SJCRH30 (cell line): ENCODE measurements at regions not wholly inside any gene's neighbourhood (a gene's known extent, or its start where the extent isn't known, plus 50 kb on each side); places are given as distances from the start of the nearest gene placed in this dataset.
"Not testable (repeated sequence)": the region's sequence is repeated elsewhere in the genome, so short reads cannot be mapped to it uniquely, and the experiment has no call there.

Source experiments
- DNase-seq, 2 experiments: peaks; one replicate each; pipeline ENCODE4 v3.0.0-alpha.2; 2015 to 2020
- H3K27ac ChIP-seq: fragments of 250-450 bp; sonication (Bioruptor Pico); 2 replicates; pipeline ENCODE4 v1.5.1; 2020; ENCODE audit warnings: mild to moderate bottlenecking, moderate library complexity
- H3K27me3 ChIP-seq: fragments of 250-450 bp; sonication (Bioruptor Pico); 2 replicates; pipeline ENCODE4 v1.5.1; 2020; ENCODE audit warnings: mild to moderate bottlenecking, moderate library complexity
- H3K36me3 ChIP-seq: fragments of 250-450 bp; sonication (Bioruptor Pico); 2 replicates; pipeline ENCODE4 v1.5.1; 2020; ENCODE audit warnings: mild to moderate bottlenecking, moderate library complexity
- H3K4me1 ChIP-seq: fragments of 250-450 bp; sonication (Bioruptor Pico); 2 replicates; pipeline ENCODE4 v1.5.1; 2020; ENCODE audit warnings: mild to moderate bottlenecking, moderate library complexity
- H3K4me3 ChIP-seq: fragments of 250-450 bp; sonication (Bioruptor Pico); 2 replicates; pipeline ENCODE4 v1.5.1; 2020; ENCODE audit warnings: mild to moderate bottlenecking, moderate library complexity
- H3K9me3 ChIP-seq: fragments of 250-450 bp; sonication (Bioruptor Pico); replicated peaks from 2 replicates; pipeline ENCODE4 v1.5.1; 2020; ENCODE audit warnings: mild to moderate bottlenecking, moderate library complexity

DNA sequence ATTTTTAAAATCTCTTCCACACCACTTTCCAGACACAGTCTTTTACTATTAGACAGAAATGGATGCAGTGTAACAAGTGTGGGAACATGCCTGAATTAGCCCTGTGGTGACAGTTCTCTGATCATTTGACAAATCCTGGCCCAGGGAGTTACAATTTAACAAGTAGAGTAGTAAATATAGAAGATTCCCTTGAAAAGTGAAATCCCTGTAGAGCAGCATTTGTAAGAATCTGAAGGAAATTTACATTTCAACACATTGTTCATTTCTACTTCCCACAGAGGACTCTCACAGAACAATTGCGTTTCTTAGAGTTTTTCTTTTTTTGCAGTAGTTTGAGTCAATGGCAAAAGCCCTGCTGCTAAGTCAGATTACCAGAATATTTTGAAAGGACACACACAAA, 458.3 kb upstream of the BRINP3 start:
- Histone ChIP-seq H3K4me3 (no peak overlapping the region), H3K4me1 (no peaks in the 10 kb centered on the region), H3K27ac (no peak overlapping the region), H3K9me3 (no peaks in the 10 kb centered on the region), H3K36me3 (no peaks in the 10 kb centered on the region), H3K27me3 (no peaks in the 10 kb centered on the region)
- no peak for DNase-seq

DNA sequence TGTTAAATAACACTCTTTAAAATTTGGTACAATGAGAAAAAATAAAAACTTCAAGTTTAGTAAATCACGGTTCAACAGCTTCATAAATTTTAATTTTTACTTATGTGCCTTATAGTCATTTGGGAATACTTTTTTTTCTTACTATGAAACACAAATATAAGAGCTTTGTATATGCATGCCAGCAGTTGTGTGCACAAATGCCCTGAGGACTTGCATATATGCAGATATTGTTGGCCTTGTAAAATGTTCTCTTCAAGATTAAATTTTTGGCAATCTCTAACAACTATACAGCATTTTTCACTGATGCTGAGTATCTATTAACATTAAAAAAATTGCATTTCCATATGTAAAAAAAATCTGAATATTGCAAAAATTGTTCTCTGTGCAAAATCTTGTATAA, 458.7 kb upstream of the BRINP3 start:
- Histone ChIP-seq H3K9me3 (no peaks in the 10 kb centered on the region), H3K4me3 (no peak overlapping the region), H3K4me1 (no peaks in the 10 kb centered on the region), H3K27ac (no peak overlapping the region), H3K36me3 (no peaks in the 10 kb centered on the region), H3K27me3 (no peaks in the 10 kb centered on the region)
- no peak for DNase-seq

DNA sequence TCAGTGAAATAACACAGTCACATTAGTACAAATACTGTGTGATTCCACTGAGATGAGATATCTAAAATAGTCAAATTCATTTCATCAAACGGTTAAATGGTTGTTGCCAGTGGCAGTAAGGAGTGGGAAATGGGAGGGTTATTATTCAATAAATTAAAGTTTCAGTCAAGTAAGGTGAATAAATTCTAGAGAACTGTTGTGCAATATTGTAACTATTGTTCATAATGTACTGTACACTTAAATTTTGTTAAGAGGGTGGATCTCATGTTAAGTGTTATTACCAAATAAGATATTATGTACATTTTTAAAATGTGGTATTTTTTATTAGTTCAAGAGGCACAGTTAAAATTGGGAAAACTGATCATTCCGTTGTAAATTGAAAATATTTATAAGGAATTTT, 463.3 kb upstream of the BRINP3 start:
- no peak for DNase-seq
- no peaks in the 10 kb centered on the region for H3K9me3 ChIP-seq
- no peaks in the 10 kb centered on the region for H3K4me1 ChIP-seq
- no peaks in the 10 kb centered on the region for H3K27me3 ChIP-seq
- H3K27ac ChIP-seq: no peak overlapping the region
- H3K4me3 ChIP-seq: no peak overlapping the region
- no peaks in the 10 kb centered on the region for H3K36me3 ChIP-seq

DNA sequence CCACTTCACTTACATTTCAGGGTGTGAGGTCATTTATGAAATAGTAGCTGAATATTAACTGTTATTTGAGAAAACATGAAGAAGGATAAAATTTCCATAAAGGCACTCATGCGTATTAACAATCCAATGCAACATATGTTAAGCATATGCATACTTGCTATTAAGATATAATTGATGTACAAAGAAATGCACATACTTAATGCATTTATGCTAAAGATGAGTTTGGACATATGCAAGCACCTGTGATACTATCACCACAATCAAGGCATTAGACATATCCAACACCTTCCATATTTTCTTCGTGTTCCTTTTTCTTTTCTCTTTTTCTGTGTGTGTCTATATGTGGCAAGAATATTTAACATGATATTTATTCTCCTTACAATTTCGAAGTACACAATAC, 464.8 kb upstream of the BRINP3 start:
- no peak for DNase-seq
- no peak overlapping the region for H3K4me3 ChIP-seq
- no peaks in the 10 kb centered on the region for H3K9me3 ChIP-seq
- no peaks in the 10 kb centered on the region for H3K36me3 ChIP-seq
- no peaks in the 10 kb centered on the region for H3K4me1 ChIP-seq
- no peak overlapping the region for H3K27ac ChIP-seq
- H3K27me3 ChIP-seq: no peaks in the 10 kb centered on the region

DNA sequence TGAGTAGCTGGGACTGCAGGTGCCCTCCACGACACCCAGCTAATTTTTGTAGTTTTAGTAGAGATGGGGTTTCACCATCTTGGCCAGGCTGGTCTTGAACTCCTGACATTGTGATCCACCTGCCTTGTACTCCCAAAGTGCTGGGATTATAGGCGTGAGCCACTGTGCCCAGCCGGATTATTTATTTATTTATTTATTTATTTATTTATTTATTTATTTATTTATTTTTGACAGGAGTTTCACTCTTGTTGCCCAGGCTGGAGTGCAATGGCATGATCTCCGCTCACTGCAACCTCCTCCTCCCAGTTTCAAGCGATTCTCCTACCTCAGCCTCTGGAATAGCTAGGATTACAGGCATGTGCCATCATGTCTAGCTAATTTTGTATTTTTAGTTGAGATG, 466.1 kb upstream of the BRINP3 start:
- not testable (repeated sequence) for H3K36me3 ChIP-seq, H3K27ac ChIP-seq, H3K9me3 ChIP-seq, H3K4me1 ChIP-seq, DNase-seq, H3K4me3 ChIP-seq, H3K27me3 ChIP-seq

DNA sequence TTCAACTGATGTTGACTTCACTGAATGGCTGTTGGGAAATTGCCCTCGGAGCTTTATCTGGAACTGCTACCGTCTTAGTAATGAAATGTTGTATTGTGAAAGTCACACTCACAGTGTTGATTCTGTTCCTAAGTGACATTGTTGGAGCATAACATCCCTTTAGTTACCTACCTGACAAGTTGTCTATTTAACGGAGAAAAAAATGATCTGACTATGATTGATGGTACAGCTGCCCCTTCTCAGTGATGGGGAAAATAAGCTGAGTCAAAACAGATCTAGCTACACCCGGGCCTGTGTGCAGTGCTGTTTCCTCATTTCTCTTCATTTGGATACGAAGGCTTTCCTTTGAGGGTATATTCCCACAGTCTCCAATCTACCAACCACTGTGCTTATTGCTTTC, 472.3 kb upstream of the BRINP3 start:
- Histone ChIP-seq H3K27ac (no peak overlapping the region), H3K36me3 (no peaks in the 10 kb centered on the region), H3K9me3 (no peaks in the 10 kb centered on the region), H3K4me1 (no peaks in the 10 kb centered on the region), H3K27me3 (no peaks in the 10 kb centered on the region), H3K4me3 (no peak overlapping the region)
- no peak for DNase-seq

DNA sequence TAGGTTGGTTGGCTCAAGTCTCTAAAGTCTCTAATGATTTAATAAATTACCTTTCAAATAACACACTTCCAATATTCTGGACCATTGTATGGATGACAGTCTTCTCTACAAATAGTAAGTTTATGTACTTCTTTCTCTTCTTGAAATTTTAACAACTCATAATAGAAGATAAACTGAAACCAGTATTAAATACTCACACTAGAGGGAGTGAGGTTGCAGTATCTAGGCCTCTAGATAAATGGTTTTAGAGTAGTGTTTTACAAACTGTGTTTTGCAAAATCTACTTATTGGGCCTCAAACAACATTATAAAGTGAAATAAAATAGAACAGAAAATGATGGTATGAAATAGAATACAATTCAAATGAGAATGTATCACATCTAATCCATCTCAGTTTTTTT, 479.9 kb upstream of the BRINP3 start:
- H3K36me3 ChIP-seq: no peaks in the 10 kb centered on the region
- DNase-seq: no peak
- H3K27me3 ChIP-seq: no peaks in the 10 kb centered on the region
- H3K4me3 ChIP-seq: no peak overlapping the region
- H3K4me1 ChIP-seq: no peaks in the 10 kb centered on the region
- no peaks in the 10 kb centered on the region for H3K9me3 ChIP-seq
- H3K27ac ChIP-seq: no peak overlapping the region

DNA sequence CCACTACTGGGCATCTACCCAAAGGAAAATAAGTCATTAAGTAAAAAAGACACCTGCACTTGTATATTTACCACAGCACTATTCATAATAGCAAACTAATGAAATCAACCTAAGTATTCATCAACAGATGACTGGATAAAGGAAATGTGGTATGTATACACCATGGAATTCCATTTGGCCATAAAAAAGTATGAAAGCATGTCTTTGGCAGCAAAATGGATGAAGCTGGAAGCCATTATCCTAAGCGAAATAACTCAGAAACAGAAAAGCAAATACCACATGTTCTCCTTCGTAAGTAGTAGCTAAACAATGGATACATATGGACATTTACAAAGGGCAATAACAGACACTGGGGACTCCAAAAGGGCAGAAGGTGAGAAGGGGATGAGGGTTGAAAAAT, 485.7 kb upstream of the BRINP3 start:
- Histone ChIP-seq H3K27me3 (no peaks in the 10 kb centered on the region), H3K36me3 (no peaks in the 10 kb centered on the region), H3K9me3 (no peaks in the 10 kb centered on the region), H3K4me1 (no peaks in the 10 kb centered on the region), H3K27ac (no peak overlapping the region), H3K4me3 (no peak overlapping the region)
- DNase-seq: no peak

DNA sequence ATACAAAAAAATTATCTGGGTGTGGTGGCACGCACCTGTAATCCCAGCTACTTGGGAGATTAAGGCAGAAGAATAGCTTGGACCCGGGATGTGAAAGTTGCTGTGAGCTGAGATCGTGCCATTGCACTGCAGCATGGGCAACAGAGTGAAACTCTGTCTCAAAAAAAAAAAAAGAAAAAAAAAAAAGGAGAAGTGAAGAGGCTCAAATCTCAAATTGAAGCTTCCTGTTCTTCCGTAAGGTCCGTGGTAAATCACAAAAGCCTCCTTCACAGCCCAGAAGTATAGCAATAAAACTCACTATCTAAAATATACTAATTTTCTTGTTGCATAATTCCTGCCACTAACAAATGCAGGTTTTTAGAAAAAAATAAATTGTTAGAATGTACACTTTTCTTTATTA, 498.2 kb upstream of the BRINP3 start:
- no peaks in the 10 kb centered on the region for H3K4me1 ChIP-seq
- H3K9me3 ChIP-seq: no peaks in the 10 kb centered on the region
- H3K27me3 ChIP-seq: no peaks in the 10 kb centered on the region
- H3K36me3 ChIP-seq: no peaks in the 10 kb centered on the region
- no peak overlapping the region for H3K4me3 ChIP-seq
- DNase-seq: no peak
- no peak overlapping the region for H3K27ac ChIP-seq

DNA sequence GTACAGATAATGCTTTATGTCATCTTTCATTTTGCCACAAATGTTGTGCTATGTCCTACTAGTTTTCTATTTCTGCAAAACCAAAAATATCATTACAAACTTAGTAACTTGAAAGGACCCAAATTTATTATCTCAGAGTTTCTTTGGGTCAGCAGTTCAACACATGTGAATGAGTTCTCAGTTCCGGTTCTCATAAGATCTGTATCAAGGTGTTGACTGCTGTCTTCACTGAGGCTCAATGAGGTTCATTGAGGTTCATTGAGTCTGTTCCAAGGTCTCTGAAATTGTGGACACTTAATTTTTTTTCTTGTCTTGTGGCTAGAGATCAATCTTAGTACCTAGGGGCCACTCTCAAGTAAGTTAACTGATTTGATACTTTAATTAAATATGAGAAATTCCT, 525.1 kb upstream of the BRINP3 start:
- no peaks in the 10 kb centered on the region for H3K27me3 ChIP-seq
- no peaks in the 10 kb centered on the region for H3K9me3 ChIP-seq
- no peak overlapping the region for H3K27ac ChIP-seq
- DNase-seq: no peak
- no peak overlapping the region for H3K4me3 ChIP-seq
- H3K36me3 ChIP-seq: no peaks in the 10 kb centered on the region
- no peaks in the 10 kb centered on the region for H3K4me1 ChIP-seq

DNA sequence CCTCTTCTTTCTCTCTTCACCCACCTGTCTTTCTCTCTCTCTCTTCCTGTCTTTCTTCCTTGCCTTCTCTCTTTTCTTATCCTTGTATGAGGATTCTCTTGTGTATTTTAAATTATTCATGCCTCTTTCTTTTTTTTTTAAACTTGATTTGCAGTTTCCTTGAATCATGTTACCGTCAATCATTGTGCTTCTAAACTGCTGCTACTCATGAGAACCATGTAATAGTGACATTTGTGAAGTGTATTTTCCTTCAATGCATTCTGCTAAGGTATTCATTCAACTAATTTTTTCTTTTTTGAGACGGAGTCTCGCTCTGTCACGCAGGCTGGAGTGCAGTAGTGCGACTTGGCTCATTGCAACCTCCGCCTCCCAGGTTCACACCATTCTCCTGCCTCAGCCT, 539.1 kb upstream of the BRINP3 start:
- Histone ChIP-seq H3K27me3 (no peaks in the 10 kb centered on the region), H3K9me3 (no peaks in the 10 kb centered on the region), H3K4me1 (peaks cover 8% of the 10 kb centered on the region), H3K27ac (no peak overlapping the region; the same call in 1 of the 2 replicates), H3K36me3 (no peaks in the 10 kb centered on the region), H3K4me3 (no peak overlapping the region)
- DNase-seq: peak in 1 of 2 experiments; percentile 1

DNA sequence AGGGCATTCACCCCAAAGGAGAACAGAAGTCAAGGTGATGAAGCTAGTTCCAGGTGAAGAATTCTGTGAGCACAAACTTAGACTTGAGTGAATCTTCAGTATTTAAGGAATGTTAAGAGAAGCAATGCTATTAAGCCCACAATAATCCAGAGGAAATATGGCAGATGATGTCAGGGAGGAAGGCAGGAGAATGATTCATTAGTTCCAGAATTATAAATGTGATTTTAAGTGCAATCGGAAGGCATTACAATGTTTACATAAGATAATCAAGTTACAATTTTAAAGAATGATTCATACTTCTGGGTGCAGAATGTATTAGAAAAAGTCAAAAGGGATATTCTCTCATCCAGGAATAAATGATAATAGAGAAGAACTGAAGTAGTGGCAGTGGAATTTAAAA, 545.2 kb upstream of the BRINP3 start:
- H3K27me3 ChIP-seq: no peaks in the 10 kb centered on the region
- no peak overlapping the region for H3K4me3 ChIP-seq
- no peaks in the 10 kb centered on the region for H3K36me3 ChIP-seq
- no peak overlapping the region for H3K27ac ChIP-seq
- peaks cover 16% of the 10 kb centered on the region for H3K4me1 ChIP-seq
- H3K9me3 ChIP-seq: no peaks in the 10 kb centered on the region
- peak in 1 of 2 experiments; percentile 6 for DNase-seq

DNA sequence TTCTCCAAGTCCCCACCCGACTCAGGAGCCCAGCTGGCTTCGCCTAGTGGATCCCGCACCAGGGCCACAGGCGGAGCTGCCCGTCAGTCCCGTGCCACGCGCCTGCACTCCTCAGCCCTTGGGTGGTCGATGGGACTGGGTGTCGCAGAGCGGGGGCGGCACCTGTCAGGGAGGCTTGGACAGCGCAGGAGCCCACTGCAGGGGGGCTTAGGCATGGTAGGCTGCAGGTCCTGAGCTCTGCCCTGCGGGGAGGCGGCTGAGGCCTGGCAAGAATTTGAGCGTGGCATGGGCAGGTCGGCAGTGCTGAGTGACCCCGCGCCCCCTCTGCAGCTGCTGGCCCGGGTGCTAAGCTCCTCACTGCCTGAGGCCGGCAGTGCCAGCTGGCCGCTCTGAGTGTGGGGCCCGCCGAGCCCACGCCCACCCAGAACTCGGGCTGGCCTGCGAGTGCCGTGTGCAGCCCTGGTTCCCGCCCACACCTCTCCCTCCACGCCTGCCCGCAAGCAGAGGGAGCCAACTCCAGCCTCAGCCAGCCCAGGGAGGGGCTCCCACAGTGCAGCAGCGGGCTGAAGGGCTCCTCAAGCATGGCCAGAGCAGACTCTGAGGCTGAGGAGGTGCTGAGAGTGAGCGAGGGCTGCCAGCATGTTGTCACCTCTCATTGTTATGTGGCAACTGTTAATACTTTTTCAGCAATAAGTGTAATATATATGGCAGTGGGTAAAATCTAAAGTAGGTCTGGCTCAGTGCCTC, 548.4 kb upstream of the BRINP3 start:
- DNase-seq: no peak
- Histone ChIP-seq H3K9me3 (no peaks in the 10 kb centered on the region), H3K27ac (no peak overlapping the region), H3K4me3 (no peak overlapping the region), H3K36me3 (no peaks in the 10 kb centered on the region), H3K4me1 (peaks cover 16% of the 10 kb centered on the region), H3K27me3 (no peaks in the 10 kb centered on the region)

DNA sequence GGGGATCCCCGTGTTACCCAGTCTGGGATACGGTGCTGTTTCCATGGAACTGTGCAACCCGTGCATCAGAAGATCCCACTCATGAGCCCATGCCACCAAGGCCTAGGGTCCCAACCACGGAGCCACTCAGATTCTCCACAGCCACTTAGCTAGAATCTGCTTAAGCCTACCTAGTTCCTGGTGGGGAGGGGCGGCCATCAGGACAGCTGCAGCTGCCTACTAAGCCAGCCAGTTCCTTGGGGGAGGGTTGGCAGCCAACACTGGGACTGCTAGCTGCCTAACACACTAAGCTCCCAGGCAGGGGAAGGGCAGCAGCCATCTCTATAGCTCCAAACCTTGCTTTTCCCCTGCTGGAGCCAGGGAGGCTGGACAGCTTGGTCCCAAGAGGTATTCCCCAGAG, 549.2 kb upstream of the BRINP3 start:
- DNase-seq: peak; percentile 58 to 63
- Histone ChIP-seq H3K36me3 (no peaks in the 10 kb centered on the region), H3K27ac (no peak overlapping the region), H3K9me3 (no peaks in the 10 kb centered on the region), H3K4me3 (no peak overlapping the region), H3K27me3 (no peaks in the 10 kb centered on the region), H3K4me1 (peaks cover 16% of the 10 kb centered on the region)

DNA sequence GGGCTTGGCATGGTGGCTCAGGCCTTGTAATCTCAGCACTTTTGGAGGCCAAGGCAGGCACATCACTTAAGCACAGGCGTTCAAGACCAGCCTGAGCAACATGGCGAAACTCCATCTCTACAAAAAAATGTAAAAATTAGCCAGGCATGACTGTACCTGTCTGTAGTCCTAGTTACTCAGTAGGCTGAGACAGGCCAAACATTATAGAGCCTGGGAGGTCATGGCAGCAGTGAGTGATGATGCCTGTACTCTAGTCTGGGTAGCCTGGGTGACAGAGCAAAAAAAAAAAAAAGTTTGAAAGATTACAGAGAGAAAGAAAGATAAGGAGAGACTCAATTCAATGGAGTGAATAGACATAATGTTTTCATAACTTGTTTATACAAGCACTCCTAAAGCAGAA, 556.5 kb upstream of the BRINP3 start:
- Histone ChIP-seq H3K9me3 (no peaks in the 10 kb centered on the region), H3K36me3 (no peaks in the 10 kb centered on the region), H3K4me1 (no peaks in the 10 kb centered on the region), H3K27me3 (no peaks in the 10 kb centered on the region), H3K4me3 (no peak overlapping the region), H3K27ac (no peak overlapping the region)
- DNase-seq: no peak

DNA sequence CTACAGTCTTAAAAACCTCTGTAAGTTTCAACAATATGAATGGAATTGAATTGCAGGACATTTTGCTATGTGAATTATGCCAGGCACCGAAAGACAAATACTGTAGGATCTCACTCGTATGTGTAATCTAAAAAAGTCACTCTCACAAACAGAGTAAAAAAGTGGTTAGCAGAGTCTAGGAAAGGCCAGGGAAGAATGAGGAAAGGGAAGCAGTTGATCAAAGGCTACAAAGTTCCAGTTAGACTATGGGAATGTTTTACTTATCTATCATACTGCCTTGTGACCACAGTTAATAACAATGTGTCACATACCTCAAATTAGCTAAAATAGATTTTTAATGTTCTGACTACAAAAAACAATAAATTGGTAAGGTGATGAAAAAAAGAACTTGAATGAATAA, 565.4 kb upstream of the BRINP3 start:
- H3K4me3 ChIP-seq: no peak overlapping the region
- H3K27ac ChIP-seq: no peak overlapping the region
- H3K27me3 ChIP-seq: no peaks in the 10 kb centered on the region
- no peaks in the 10 kb centered on the region for H3K4me1 ChIP-seq
- no peaks in the 10 kb centered on the region for H3K36me3 ChIP-seq
- DNase-seq: no peak
- no peaks in the 10 kb centered on the region for H3K9me3 ChIP-seq
